ENCODE measurements at regions not wholly inside any gene's neighbourhood (a gene's known extent, or its start where the extent isn't known, plus 50 kb on each side); places are given as distances from the start of the nearest gene placed in this dataset.
A peak's percentile ranks its signal among the peaks of the same experiment; 100 is the strongest.

- no peak for TF ChIP-seq CTCF (IDR thresholded peaks at IDR 0.05)
- Histone ChIP-seq H3K4me1 (peaks cover 16% of the 10 kb centered on the region), H3K27ac (no peak overlapping the region), H3K36me3 (ENCODE audit: insufficient read depth in 1 of 2, low read depth in 1 of 2) (no peaks in the 10 kb centered on the region), H3K27me3 (ENCODE audit: insufficient read depth in 3 of 3, low read length in 2 of 3) (no peaks in the 10 kb centered on the region), H3K9me3 (no peaks in the 10 kb centered on the region), H3K4me3 (no peak overlapping the region)
- intact Hi-C loops (cut with DNase I), result no loop called here
- DNase-seq (no peak), ATAC-seq (peak in 3 of 4 donors; percentile 23 to 71 (median 30))
- 51 to 69% (median 58%) methylated on average over 6 to 8 of the region's 8 CpGs for WGBS, 3 donors
Observed at GRCh38 chr7:155228459-155228845, 69.2 kb upstream of the INSIG1 start.

GRCh38 chr7:155228894-155229293, 68.8 kb upstream of the INSIG1 start:
- H3K4me1 ChIP-seq, result peaks cover 16% of the 10 kb centered on the region
- H3K9me3 ChIP-seq, result no peaks in the 10 kb centered on the region
- peak overlapping the region; percentile 9 for H3K27ac ChIP-seq
- WGBS, 3 donors, result 74 to 89% (median 87%) methylated on average over 9 of the region's 9 CpGs
- H3K4me3 ChIP-seq, result no peak overlapping the region
- no peak for TF ChIP-seq CTCF (IDR thresholded peaks at IDR 0.05)
- ATAC-seq (peak in 2 of 4 donors; percentile 6 to 11), DNase-seq (no peak)
- intact Hi-C loops (cut with DNase I), result no loop called here
- no peaks in the 10 kb centered on the region for H3K36me3 ChIP-seq (ENCODE audit: insufficient read depth in 1 of 2, low read depth in 1 of 2)
- no peaks in the 10 kb centered on the region for H3K27me3 ChIP-seq (ENCODE audit: insufficient read depth in 3 of 3, low read length in 2 of 3)

GRCh38 chr7:155229548-155230168, 68.0 kb upstream of the INSIG1 start:
- H3K4me1 ChIP-seq, result peaks cover 16% of the 10 kb centered on the region
- ATAC-seq, result peak in 2 of 4 donors; percentile 1 to 3
- intact Hi-C loops (cut with DNase I), result loop anchor here in 1 of 2 donors (2.0 kb wide), 1 partner anchor 27 kb away; no protein-coding TSS in a partner anchor
- H3K27ac ChIP-seq, result peak overlapping the region; percentile 58
- DNase-seq, result no peak
- no peaks in the 10 kb centered on the region for H3K9me3 ChIP-seq
- no peak for TF ChIP-seq CTCF (IDR thresholded peaks at IDR 0.05)
- no peaks in the 10 kb centered on the region for H3K36me3 ChIP-seq (ENCODE audit: insufficient read depth in 1 of 2, low read depth in 1 of 2)
- H3K4me3 ChIP-seq, result no peak overlapping the region
- no peaks in the 10 kb centered on the region for H3K27me3 ChIP-seq (ENCODE audit: insufficient read depth in 3 of 3, low read length in 2 of 3)
- 67 to 74% (median 69%) methylated on average over 14 of the region's 14 CpGs for WGBS, 3 donors

GRCh38 chr7:155230169-155230593, 67.5 kb upstream of the INSIG1 start:
- H3K9me3 ChIP-seq, result no peaks in the 10 kb centered on the region
- no peak overlapping the region for H3K4me3 ChIP-seq
- DNase-seq, result peak; percentile 77 to 84
- 29 to 37% (median 29%) methylated on average over 11 of the region's 11 CpGs for WGBS, 3 donors
- H3K27me3 ChIP-seq (ENCODE audit: insufficient read depth in 3 of 3, low read length in 2 of 3), result no peaks in the 10 kb centered on the region
- H3K4me1 ChIP-seq, result peaks cover 16% of the 10 kb centered on the region
- no peaks in the 10 kb centered on the region for H3K36me3 ChIP-seq (ENCODE audit: insufficient read depth in 1 of 2, low read depth in 1 of 2)
- TF ChIP-seq CTCF (IDR thresholded peaks at IDR 0.05), result no peak
- intact Hi-C loops (cut with DNase I), result loop anchor here in 1 of 2 donors (2.0 kb wide), 1 partner anchor 27 kb away; no protein-coding TSS in a partner anchor
- H3K27ac ChIP-seq, result peak overlapping the region; percentile 58
- peak; percentile 96 to 99 (median 98) for ATAC-seq
